ENCODE measurements at regions not wholly inside any gene's neighbourhood (a gene's known extent, or its start where the extent isn't known, plus 50 kb on each side); places are given as distances from the start of the nearest gene placed in this dataset.

- no peak for DNase-seq (ENCODE audit: low spot score)
Measured at GRCh38 chr6:164216368-164216767, 801.9 kb downstream of the QKI start.

DNA sequence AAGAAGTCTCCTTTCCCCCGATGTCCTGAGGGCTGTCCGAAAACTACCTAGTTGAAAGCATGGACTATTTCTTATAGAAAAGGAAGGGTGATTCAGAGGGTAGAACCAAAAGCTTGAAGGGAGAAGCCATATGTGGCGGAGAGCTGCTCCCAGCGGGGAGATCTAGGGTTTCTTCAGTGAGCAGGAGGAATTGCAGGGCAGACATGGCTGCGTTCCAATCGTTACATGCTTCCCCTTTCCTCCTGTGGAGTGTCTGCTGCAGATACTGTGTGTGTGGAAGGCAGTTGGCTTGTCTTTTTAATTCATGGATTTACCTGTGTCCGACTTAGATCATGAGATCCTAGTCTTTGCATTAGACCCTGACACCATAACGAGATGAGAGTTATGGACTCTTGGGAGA lies 799.5 kb downstream of the QKI start:
- no peak for DNase-seq (ENCODE audit: low spot score)

DNA sequence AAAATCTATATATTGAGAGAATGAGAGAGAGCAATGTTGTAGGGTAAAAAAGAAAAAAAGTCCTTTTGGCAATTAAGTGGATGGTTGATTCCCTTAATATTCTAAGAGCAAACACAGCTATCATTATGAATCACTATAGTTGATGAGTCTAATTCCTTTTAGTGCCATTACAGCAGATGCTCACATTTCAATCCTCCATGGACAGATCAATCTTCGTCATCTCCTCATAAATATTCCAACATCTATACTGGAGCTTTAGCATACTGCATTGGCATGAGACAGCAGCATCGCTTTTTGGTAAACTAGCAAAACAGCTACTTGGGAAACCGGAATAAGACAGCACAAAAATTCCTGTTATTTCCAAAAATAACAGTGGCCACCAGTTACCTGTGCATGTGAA lies 796.7 kb downstream of the QKI start:
- no peak for DNase-seq (ENCODE audit: low spot score)

DNA sequence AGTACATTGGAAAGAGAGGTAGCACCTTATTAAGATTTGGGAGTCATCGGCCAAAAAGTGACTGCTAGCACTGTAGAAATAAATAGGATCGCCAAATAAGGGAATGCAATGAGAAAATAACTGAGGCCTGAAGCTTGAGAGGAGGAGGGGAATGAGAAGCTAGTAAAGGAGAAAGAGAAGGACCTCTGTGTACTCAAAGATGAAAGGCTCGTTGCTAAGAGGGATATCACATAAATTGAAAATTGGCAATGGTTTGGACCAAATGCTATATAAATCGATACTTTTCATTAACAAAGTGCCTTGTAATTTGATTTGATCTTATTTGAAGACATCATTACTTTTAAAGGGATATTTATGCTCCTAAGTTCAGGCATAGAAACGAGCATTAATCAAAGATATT lies 796.3 kb downstream of the QKI start:
- DNase-seq (ENCODE audit: low spot score): no peak

DNA sequence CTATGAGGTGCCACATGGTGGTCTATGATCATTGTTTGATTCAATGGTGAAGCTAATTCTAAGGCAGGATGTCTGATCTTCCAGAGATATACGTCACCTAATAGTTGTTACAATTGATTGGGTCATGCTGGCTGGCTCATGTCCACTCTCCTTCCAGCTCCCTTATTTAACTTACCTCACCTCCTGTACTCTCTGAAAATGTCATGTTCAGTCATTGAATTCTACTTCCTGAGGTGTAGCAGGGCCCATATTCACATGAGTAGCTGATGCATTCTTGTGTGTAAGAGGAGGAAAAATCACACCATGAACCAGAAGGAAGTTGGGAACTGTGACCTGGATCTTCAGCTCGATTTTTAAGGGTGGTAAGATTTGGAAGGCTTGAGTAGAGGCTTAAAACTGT lies 795.8 kb downstream of the QKI start:
- no peak for DNase-seq (ENCODE audit: low spot score)

GRCh38 chr6:164208371-164208770 lies 793.9 kb downstream of the QKI start:
- no peak for DNase-seq (ENCODE audit: low spot score)

GRCh38 chr6:164206807-164207423 lies 792.4 kb downstream of the QKI start:
- no peak for DNase-seq (ENCODE audit: low spot score)

DNA sequence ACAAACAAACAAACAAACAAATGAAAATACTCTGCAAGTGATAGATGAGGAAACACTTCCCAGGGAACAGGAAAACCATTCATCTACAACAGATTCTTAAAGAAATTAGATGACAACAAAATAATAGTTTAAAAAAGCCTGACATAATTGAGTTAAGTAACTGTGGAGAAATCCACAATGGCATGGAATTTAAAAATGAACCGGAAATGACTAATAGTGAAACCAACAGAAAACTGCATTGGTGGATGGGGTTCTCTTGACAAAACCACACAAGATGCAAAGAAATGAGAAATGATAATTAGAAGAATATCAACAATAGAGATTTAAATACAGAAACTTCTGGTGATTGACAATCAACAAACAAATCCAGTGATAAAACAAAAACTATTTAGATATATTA lies 785.6 kb downstream of the QKI start:
- no peak for DNase-seq (ENCODE audit: low spot score)

- DNase-seq (ENCODE audit: low spot score): no peak
Measured at GRCh38 chr6:164195942-164196281, 781.4 kb downstream of the QKI start.

GRCh38 chr6:164195278-164195941 lies 780.9 kb downstream of the QKI start:
- DNase-seq (ENCODE audit: low spot score): no peak

GRCh38 chr6:164188861-164189260 lies 774.3 kb downstream of the QKI start:
- no peak for DNase-seq (ENCODE audit: low spot score)

DNA sequence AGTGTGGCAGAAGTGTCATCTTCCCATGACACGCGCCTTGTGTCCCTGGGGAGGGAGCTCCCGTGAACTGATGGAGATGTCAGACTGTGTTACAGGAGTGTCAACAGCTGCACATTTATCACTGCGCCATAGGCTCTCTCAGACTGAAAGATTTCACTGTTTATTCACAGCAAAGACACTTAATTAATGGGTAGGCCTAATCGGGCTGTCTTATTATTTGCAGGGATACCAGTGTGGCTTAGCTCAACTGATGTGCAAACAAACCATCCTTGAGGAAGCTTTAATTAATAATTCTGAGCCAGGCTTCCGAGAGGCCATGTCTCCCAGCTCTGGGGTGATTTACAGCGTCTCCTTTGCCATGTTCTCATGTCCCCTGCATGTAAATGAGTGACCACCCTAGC lies 771.0 kb downstream of the QKI start:
- DNase-seq (ENCODE audit: low spot score): no peak

GRCh38 chr6:164184410-164184809 lies 769.9 kb downstream of the QKI start:
- DNase-seq (ENCODE audit: low spot score): no peak

DNA sequence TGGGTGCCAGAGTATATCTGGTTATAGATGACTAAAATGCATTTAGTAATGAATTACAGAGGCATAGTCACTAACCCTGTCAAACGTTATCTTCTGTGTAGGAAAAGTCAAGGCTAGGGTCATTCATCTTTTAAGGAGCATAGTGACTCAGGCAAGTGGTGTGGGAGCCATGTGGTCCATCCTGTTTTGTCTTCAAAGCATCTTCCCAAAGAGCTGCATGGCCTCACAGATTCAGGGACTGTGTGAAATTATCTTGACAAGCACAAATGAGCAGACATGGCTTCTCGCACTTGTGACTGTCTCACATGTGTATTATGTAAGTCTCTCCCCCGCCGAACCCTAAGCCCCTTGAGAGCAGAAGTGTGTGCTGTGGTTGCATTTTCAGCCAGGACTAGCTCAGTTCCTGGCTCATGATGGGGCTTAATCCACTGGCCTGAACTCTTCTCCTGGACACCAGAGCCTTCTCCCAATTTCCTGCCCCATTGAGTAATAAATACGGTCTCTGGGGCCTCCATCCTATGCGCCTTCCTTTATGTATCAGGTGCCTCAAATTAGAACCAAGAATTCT lies 769.1 kb downstream of the QKI start:
- DNase-seq (ENCODE audit: low spot score): no peak

- DNase-seq (ENCODE audit: low spot score): no peak
Measured at GRCh38 chr6:164178679-164179332, 764.3 kb downstream of the QKI start.

- DNase-seq (ENCODE audit: low spot score): no peak
Measured at GRCh38 chr6:164169355-164169754, 754.8 kb downstream of the QKI start.

GRCh38 chr6:164168595-164168994 lies 754.1 kb downstream of the QKI start:
- no peak for DNase-seq (ENCODE audit: low spot score)

GRCh38 chr6:164167873-164168405 lies 753.4 kb downstream of the QKI start:
- no peak for DNase-seq (ENCODE audit: low spot score)

DNA sequence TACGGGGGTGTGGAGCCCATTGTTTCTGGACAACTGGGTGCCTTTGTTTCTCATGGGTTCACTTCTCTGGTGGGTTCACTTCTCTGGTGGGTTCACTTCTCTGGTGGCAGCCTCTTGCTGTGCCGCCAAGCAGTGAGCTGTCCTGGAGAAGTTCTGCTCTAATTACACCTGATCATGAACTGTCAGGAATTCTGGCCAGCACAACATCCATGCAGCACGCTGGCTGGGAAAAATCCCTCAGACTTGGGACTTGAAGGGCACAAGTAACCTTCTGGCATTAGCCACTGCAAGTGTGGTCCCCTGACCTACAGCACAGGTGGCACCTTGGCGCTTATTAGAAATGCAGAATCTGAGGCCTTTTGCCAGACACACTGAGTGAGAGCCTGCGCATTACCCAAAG lies 752.5 kb downstream of the QKI start:
- no peak for DNase-seq (ENCODE audit: low spot score)

DNA sequence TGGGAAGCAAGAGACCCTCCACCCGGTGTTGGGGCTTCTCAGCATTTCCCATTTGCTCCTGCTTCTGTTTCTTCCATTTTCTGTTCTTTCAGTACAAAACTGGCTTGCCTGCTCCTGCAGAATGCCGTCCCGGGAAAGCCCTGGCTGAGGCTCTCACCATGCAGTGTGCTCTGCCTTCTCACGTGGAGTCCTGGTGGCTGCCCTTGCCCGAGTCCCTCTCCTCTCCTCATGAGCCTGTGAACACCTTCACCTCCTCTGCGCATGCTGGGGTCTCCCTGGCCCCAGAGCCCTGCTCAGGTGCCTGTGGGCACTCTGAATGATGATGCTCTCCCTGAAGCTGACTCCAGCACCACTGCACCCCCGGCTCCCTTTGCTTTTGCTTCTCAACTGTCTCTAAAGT lies 752.0 kb downstream of the QKI start:
- DNase-seq (ENCODE audit: low spot score): no peak

- no peak for DNase-seq (ENCODE audit: low spot score)
Measured at GRCh38 chr6:164164876-164165275, 750.4 kb downstream of the QKI start.

DNA sequence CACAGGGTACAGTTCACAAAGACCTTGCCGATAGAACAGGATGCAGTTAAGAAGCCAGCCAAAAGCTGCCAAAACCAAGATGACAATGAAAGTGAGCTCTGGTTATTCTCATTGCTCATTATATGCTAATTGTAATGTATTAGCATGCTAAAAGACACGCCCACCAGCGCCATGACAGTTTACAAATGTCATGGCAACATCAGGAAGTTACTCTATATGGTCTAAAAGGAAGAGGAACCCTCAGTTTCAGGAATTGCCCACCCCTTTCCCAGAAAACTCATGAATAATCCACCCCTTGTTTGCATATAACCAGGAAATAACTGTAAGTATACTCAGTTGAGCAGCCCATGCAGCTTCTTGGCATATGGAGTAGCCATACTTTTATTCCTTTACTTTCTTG lies 748.7 kb downstream of the QKI start:
- no peak for DNase-seq (ENCODE audit: low spot score)

DNA sequence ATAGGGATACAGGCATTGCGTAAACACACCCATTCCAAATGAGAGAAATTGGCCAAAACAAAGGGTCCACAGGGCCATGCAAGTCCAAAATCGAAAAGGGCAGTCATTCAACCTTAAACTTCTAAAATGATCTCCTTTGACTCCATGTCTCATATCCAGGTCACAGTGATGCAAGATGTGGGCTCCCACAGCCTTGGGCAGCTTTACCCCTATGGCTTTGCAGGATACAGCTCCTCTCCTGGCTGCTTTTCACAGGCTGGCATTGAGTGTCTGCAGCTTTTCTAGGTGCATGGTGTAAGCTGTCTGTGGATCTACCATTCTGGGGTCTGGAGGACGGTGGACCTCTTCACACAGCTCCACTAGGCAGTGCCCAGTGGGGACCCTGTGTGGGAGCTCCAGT lies 744.5 kb downstream of the QKI start:
- no peak for DNase-seq (ENCODE audit: low spot score)

All from RKO (cell line).